Fibroblast of the aortic adventitia (primary cell): ENCODE measurements at regions not wholly inside any gene's neighbourhood (a gene's known extent, or its start where the extent isn't known, plus 50 kb on each side); places are given as distances from the start of the nearest gene placed in this dataset.

Experiments
- DNase-seq: peaks from one replicate; pipeline ENCODE4 v3.0.0-alpha.2; 2010; ENCODE audit warnings: low read depth
- H3K4me3 ChIP-seq: 2 replicates; pipeline ENCODE4 v1.5.1; 2011; ENCODE audit warnings: low read depth, mild to moderate bottlenecking, control low read depth, low read length, moderate library complexity
- CTCF ChIP-seq: IDR thresholded peaks from 2 replicates; pipeline ENCODE4 v1.5.1; 2011; ENCODE audit warnings: mild to moderate bottlenecking, low read length, control low read depth, inconsistent platforms; ENCODE audit not compliant: insufficient read depth

- no peak for DNase-seq
- H3K4me3 ChIP-seq = no peak overlapping the region
- TF ChIP-seq CTCF = no peak
Observed at GRCh38 chr16:79970551-79971236, 370.2 kb upstream of the MAF start.

DNA sequence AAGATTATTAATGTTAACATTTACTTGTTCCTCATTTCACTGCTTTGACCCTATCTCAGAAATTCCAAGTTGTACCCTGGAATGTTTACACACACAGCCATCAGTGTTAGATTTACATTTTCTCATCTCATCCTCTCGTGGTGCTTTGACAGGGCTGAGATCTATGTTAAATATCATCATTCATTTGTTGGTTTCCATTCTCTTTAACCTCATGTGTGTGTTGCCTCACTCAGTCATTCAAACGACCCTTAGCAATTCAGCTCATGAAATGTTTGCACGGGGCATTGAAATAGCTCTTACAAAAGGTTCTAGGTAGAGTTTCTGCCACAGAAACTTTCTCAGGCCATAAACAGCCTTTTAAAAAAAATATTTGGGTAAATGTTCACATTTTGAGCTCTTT, 369.6 kb upstream of the MAF start:
- no peak for DNase-seq
- no peak for TF ChIP-seq CTCF
- H3K4me3 ChIP-seq = no peak overlapping the region

DNA sequence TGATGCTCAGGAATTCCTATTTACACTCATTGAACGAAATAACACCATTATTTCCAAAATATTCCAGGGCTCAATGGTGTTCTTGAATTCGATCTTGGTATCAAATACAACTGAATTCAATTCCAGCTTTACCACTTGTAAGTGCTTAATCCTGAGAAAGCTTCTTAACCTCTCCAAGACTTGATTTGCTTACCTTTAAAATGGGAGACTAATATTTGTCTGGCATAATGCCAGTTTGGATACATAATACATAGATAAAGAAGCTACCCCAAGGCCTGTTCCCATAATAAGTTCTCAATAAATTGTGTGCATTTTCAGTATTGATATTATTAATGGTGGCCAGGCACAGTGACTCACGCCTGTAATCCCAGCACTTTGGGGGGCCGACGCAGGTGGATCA, 368.9 kb upstream of the MAF start:
- TF ChIP-seq CTCF = no peak
- no peak overlapping the region for H3K4me3 ChIP-seq
- no peak for DNase-seq

- H3K4me3 ChIP-seq = no peak overlapping the region
- TF ChIP-seq CTCF = no peak
- DNase-seq = no peak
Observed at GRCh38 chr16:79966226-79966625, 365.7 kb upstream of the MAF start.

GRCh38 chr16:79965718-79966117, 365.2 kb upstream of the MAF start:
- TF ChIP-seq CTCF = no peak
- no peak overlapping the region for H3K4me3 ChIP-seq
- no peak for DNase-seq

DNA sequence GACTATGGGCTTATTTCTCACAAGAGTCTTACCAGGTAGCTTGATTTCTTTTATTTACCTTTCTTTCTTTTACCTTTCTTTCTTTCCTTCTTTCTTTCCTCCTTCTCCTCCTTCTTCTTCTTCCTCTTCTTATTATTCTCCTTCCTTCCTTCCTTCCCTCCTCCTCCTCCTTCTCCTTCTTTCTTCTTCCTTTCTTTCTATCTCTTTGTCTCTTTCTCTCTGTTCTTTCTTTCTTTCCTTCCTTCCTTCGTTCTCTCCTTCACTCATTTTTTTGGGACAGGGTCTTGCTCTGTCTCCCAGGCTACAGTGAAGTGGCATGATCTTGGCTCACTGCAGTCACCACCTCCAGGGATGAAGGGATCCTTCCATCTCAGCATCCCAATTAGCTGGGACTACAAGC, 363.6 kb upstream of the MAF start:
- no peak for DNase-seq
- H3K4me3 ChIP-seq = no peak overlapping the region
- TF ChIP-seq CTCF = no peak

DNA sequence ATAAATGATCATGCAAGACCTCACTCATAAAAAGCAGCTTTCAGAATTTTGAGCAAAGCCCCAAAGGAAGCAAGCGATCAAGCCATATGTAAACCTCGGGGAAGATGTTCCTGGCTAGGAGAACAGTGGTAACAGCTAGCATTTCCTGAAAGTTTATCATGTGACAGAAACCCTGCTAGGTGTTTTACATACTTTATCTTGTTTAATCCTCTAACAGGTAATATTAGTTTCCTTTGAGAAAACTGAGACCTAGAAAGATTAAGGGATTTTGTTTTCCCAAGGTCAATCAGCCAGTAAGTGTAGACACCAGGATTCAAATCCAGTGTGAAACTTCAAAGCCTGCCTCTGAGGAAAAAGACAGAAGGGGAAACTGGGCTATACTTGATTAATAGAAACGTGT, 362.4 kb upstream of the MAF start:
- TF ChIP-seq CTCF = no peak
- no peak overlapping the region for H3K4me3 ChIP-seq
- DNase-seq = no peak
